HCT116 (cell line): ENCODE measurements at regions not wholly inside any gene's neighbourhood (a gene's known extent, or its start where the extent isn't known, plus 50 kb on each side); places are given as distances from the start of the nearest gene placed in this dataset.

Experiments used
- ATAC-seq: fragments of 200-7000 bp; cut with Tn5 transposase; 2 replicates; pipeline ENCODE4 v1.9.1; 2020; ENCODE audit warnings: mild to moderate bottlenecking, moderate library complexity
- BruUV-seq: library from RNA; stranded (reverse); fragments of 400-500 nt; replicated peaks from 2 replicates; lab custom pipeline; 2021; lab: Mats Ljungman, UMichigan
- CTCF ChIA-PET: fragments of 300-600 bp; sonication (Branson Sonifier 250); formaldehyde crosslinking; loops from one replicate; lab custom pipeline; 2021; ENCODE audit warnings: antibody characterized with exemption; lab: Charles Lee
- POLR2A ChIA-PET: fragments of 300-600, 350-600 bp; sonication (Branson Sonifier 250); formaldehyde crosslinking; loops from one replicate; lab custom pipeline; 2021; ENCODE audit warnings: antibody characterized with exemption; lab: Charles Lee
- RAD21 ChIA-PET, 2 experiments: fragments of 300-600 bp; sonication (Branson Sonifier 250); formaldehyde crosslinking; loops; one replicate each; lab custom pipeline; 2023; ENCODE audit warnings: low total read pairs in 2 of 2; ENCODE audit not compliant: uncharacterized antibody in 2 of 2, unreplicated experiment in 2 of 2, low non-redundant PET in 1 of 2; lab: Charles Lee
- DNase-seq: peaks from one replicate; pipeline ENCODE4 v3.0.0-alpha.2; 2010; ENCODE audit warnings: low read depth, low spot score
- H2AFZ ChIP-seq: fragments of 200-600 bp; shearing (Covaris generic), sonication (generic); 2 replicates; pipeline ENCODE4 v1.6.1; 2017; ENCODE audit warnings: low read depth, mixed run types, mixed read lengths, antibody characterized with exemption, low read length; ENCODE audit not compliant: poor library complexity, severe bottlenecking
- H3K27ac ChIP-seq: 2 replicates; pipeline ENCODE4 v1.5.1; 2012; ENCODE audit warnings: low read depth, low read length
- H3K27me3 ChIP-seq: fragments of 200-600 bp; sonication (generic); 2 replicates; pipeline ENCODE4 v1.6.1; 2016; ENCODE audit warnings: mixed run types, low read length, mixed read lengths; ENCODE audit not compliant: insufficient read depth
- H3K36me3 ChIP-seq, 2 experiments: fragments of 200-500 bp in 1 of 2; fragments of 200-600 bp in 1 of 2; sonication (Bioruptor generic) in 1 of 2; sonication (generic) in 1 of 2; 2 replicates each; pipeline versions ENCODE4 v1.5.1 to v1.6.1; 2014 to 2016; ENCODE audit warnings: low read length in 2 of 2, inconsistent platforms in 1 of 2, mixed read lengths in 1 of 2, mixed run types in 1 of 2; ENCODE audit not compliant: insufficient read depth in 2 of 2, control insufficient read depth in 1 of 2
- H3K4me1 ChIP-seq, 2 experiments: fragments of 200-600 bp in 1 of 2; sonication (generic) in 1 of 2; 2 replicates each; pipeline versions ENCODE4 v1.5.1 to v1.6.1; 2012 to 2017; ENCODE audit warnings: low read length in 2 of 2, inconsistent platforms in 1 of 2, mild to moderate bottlenecking in 1 of 2, mixed read lengths in 1 of 2, mixed run types in 1 of 2, moderate library complexity in 1 of 2; ENCODE audit not compliant: insufficient read depth in 2 of 2, control insufficient read depth in 1 of 2
- H3K4me2 ChIP-seq: fragments of 200-600 bp; sonication (generic); 2 replicates; pipeline ENCODE4 v1.6.1; 2017; ENCODE audit warnings: mixed run types, low read length, mixed read lengths
- H3K4me3 ChIP-seq, 2 experiments: fragments of 200-600 bp in 1 of 2; sonication (generic) in 1 of 2; replicated peaks in 1 of 2; 2 replicates each; pipeline ENCODE4 v1.5.1; 2011 to 2016; ENCODE audit warnings: low read length in 2 of 2, control low read depth in 1 of 2, low read depth in 1 of 2, mild to moderate bottlenecking in 1 of 2, mixed read lengths in 1 of 2, mixed run types in 1 of 2
- H3K79me2 ChIP-seq: fragments of 200-600 bp; sonication (generic); 2 replicates; pipeline ENCODE4 v1.6.1; 2017; ENCODE audit warnings: mild to moderate bottlenecking, mixed run types, low read length, moderate library complexity, mixed read lengths; ENCODE audit not compliant: insufficient read depth
- H3K9ac ChIP-seq: fragments of 200-600 bp; sonication (generic); 2 replicates; pipeline ENCODE4 v1.6.1; 2016; ENCODE audit warnings: low read length, mixed read lengths
- H3K9me2 ChIP-seq: fragments of 200-600 bp; sonication (generic), shearing (Covaris generic); 2 replicates; pipeline ENCODE4 v1.6.1; 2017; ENCODE audit warnings: mixed run types, mild to moderate bottlenecking, moderate library complexity; ENCODE audit not compliant: insufficient read depth
- H3K9me3 ChIP-seq, 2 experiments: fragments of 200-500 bp in 1 of 2; fragments of 200-600 bp in 1 of 2; sonication (Bioruptor generic) in 1 of 2; sonication (generic) in 1 of 2; 2 replicates each; pipeline ENCODE4 v1.6.1; 2014 to 2017; ENCODE audit warnings: low read length in 2 of 2, mixed read lengths in 2 of 2, inconsistent platforms in 1 of 2, low read depth in 1 of 2, mild to moderate bottlenecking in 1 of 2, mixed run types in 1 of 2, moderate library complexity in 1 of 2; ENCODE audit not compliant: control insufficient read depth in 1 of 2, insufficient read depth in 1 of 2
- H4K20me1 ChIP-seq: fragments of 200-600 bp; sonication (generic), shearing (Covaris generic); 2 replicates; pipeline ENCODE4 v1.6.1; 2017; ENCODE audit warnings: mixed run types, mild to moderate bottlenecking, moderate library complexity; ENCODE audit not compliant: insufficient read depth
- ATF3 ChIP-seq: IDR thresholded peaks from 2 replicates; pipeline ENCODE4 v1.6.1; 2012
- CTCF ChIP-seq, 3 experiments: fragments of 200-600 bp in 1 of 3; sonication (generic) in 1 of 3; IDR thresholded peaks in 2 of 3; conservative IDR thresholded peaks in 1 of 3; 2 replicates each; pipeline ENCODE4 v1.5.1; 2012 to 2017; ENCODE audit warnings: low read depth in 2 of 3, low read length in 2 of 3, antibody characterized with exemption in 1 of 3, borderline replicate concordance in 1 of 3, control low read depth in 1 of 3, mild to moderate bottlenecking in 1 of 3, mixed read lengths in 1 of 3, mixed run types in 1 of 3, moderate library complexity in 1 of 3; ENCODE audit not compliant: insufficient read depth in 1 of 3
- ELF1 ChIP-seq: IDR thresholded peaks from 2 replicates; pipeline ENCODE4 v1.6.1; 2012; ENCODE audit warnings: low read depth, borderline replicate concordance
- EZH2phosphoT487 ChIP-seq: fragments of 200-600 bp; IDR thresholded peaks from 2 replicates; pipeline ENCODE4 v1.6.1; 2018; ENCODE audit warnings: antibody characterized with exemption, borderline replicate concordance
- FOSL1 ChIP-seq: IDR thresholded peaks from 2 replicates; pipeline ENCODE4 v1.6.1; 2012; ENCODE audit warnings: low read depth
- POLR2AphosphoS5 ChIP-seq: IDR thresholded peaks from 2 replicates; pipeline ENCODE4 v1.6.1; 2011; ENCODE audit warnings: mild to moderate bottlenecking, low read depth, low read length, moderate library complexity
- YY1 ChIP-seq: IDR thresholded peaks from 2 replicates; pipeline ENCODE4 v1.6.1; 2011; ENCODE audit warnings: low read length, low read depth, moderate library complexity, mild to moderate bottlenecking; ENCODE audit not compliant: insufficient replicate concordance; ENCODE audit errors: extremely low read depth
- intact Hi-C: fragments of 100-400 bp; cut with micrococcal nuclease; formaldehyde crosslinking; loops from 2 replicates; pipeline ENCODE4 v1.10.0; 2022

GRCh38 chr2:15874854-15875804 is 65.2 kb upstream of the MYCN start:
- BruUV-seq = no TSS peak
- no peaks in the 10 kb centered on the region for H3K9me3 ChIP-seq
- no peak overlapping the region for H3K9ac ChIP-seq
- TF ChIP-seq EZH2phosphoT487 (no peak), FOSL1 (no peak), POLR2AphosphoS5 (no peak), ELF1 (no peak), CTCF (IDR thresholded peaks at IDR 0.05 in 2 of 3, conservative IDR thresholded peaks at IDR 0.05 in 1 of 3; ENCODE audit: borderline replicate concordance in 1 of 3, insufficient read depth in 1 of 3, low read depth in 2 of 3, low read length in 2 of 3) (no peak), ATF3 (no peak), YY1 (no peak)
- H4K20me1 ChIP-seq = no peaks in the 10 kb centered on the region
- H3K27ac ChIP-seq = no peak overlapping the region
- no peaks in the 10 kb centered on the region for H3K4me1 ChIP-seq
- ATAC-seq (no peak), DNase-seq (no peak)
- H3K4me3 ChIP-seq = no peak overlapping the region
- no peak overlapping the region for H2AFZ ChIP-seq
- no peaks in the 10 kb centered on the region for H3K9me2 ChIP-seq
- intact Hi-C loops = no loop called here
- no peaks in the 10 kb centered on the region for H3K27me3 ChIP-seq
- ChIA-PET CTCF (no interaction called here), POLR2A (no interaction called here), RAD21 (no interaction called here)
- no peak overlapping the region for H3K4me2 ChIP-seq
- no peaks in the 10 kb centered on the region for H3K36me3 ChIP-seq
- no peaks in the 10 kb centered on the region for H3K79me2 ChIP-seq
